ENCODE measurements at regions not wholly inside any gene's neighbourhood (a gene's known extent, or its start where the extent isn't known, plus 50 kb on each side); places are given as distances from the start of the nearest gene placed in this dataset.
A peak's percentile ranks its signal among the peaks of the same experiment; 100 is the strongest.

- H3K4me3 ChIP-seq (ENCODE audit: low read depth, low read length) = no peak overlapping the region
- no peak for DNase-seq (ENCODE audit: low read depth)
- TF ChIP-seq CTCF (IDR thresholded peaks at IDR 0.05; ENCODE audit: insufficient read depth, low read depth, low read length) = no peak
These were observed 540.3 kb downstream of the TLL1 start for GRCh38 chr4:166413356-166413755.

- no peak for DNase-seq (ENCODE audit: low read depth)
- H3K4me3 ChIP-seq (ENCODE audit: low read depth, low read length) = no peak overlapping the region
- no peak for TF ChIP-seq CTCF (IDR thresholded peaks at IDR 0.05; ENCODE audit: insufficient read depth, low read depth, low read length)
These were observed 541.4 kb downstream of the TLL1 start for GRCh38 chr4:166414431-166414830.

- H3K4me3 ChIP-seq (ENCODE audit: low read depth, low read length) = no peak overlapping the region
- DNase-seq (ENCODE audit: low read depth) = no peak
- no peak for TF ChIP-seq CTCF (IDR thresholded peaks at IDR 0.05; ENCODE audit: insufficient read depth, low read depth, low read length)
These were observed 542.7 kb downstream of the TLL1 start for GRCh38 chr4:166415749-166416148.

GRCh38 chr4:166421556-166422156 is 548.6 kb downstream of the TLL1 start:
- H3K4me3 ChIP-seq (ENCODE audit: low read depth, low read length) = no peak overlapping the region
- DNase-seq (ENCODE audit: low read depth) = peak; percentile 28
- no peak for TF ChIP-seq CTCF (IDR thresholded peaks at IDR 0.05; ENCODE audit: insufficient read depth, low read depth, low read length)

- peak; percentile 5 for DNase-seq (ENCODE audit: low read depth)
- TF ChIP-seq CTCF (IDR thresholded peaks at IDR 0.05; ENCODE audit: insufficient read depth, low read depth, low read length) = no peak
- no peak overlapping the region for H3K4me3 ChIP-seq (ENCODE audit: low read depth, low read length)
These were observed 549.4 kb downstream of the TLL1 start for GRCh38 chr4:166422475-166422874.

GRCh38 chr4:166426300-166426863 is 553.3 kb downstream of the TLL1 start:
- no peak overlapping the region for H3K4me3 ChIP-seq (ENCODE audit: low read depth, low read length)
- no peak for TF ChIP-seq CTCF (IDR thresholded peaks at IDR 0.05; ENCODE audit: insufficient read depth, low read depth, low read length)
- DNase-seq (ENCODE audit: low read depth) = no peak

GRCh38 chr4:166432125-166432524 is 559.1 kb downstream of the TLL1 start:
- no peak for TF ChIP-seq CTCF (IDR thresholded peaks at IDR 0.05; ENCODE audit: insufficient read depth, low read depth, low read length)
- no peak overlapping the region for H3K4me3 ChIP-seq (ENCODE audit: low read depth, low read length)
- no peak for DNase-seq (ENCODE audit: low read depth)
